ENCODE measurements at regions not wholly inside any gene's neighbourhood (a gene's known extent, or its start where the extent isn't known, plus 50 kb on each side); places are given as distances from the start of the nearest gene placed in this dataset.

GRCh38 chr4:29908276-29908675, 811.9 kb upstream of the PCDH7 start:
- TF ChIP-seq CTCF (IDR thresholded peaks at IDR 0.05; ENCODE audit: low read depth, low read length) (no peak), POLR2A (IDR thresholded peaks at IDR 0.05; ENCODE audit: extremely low read depth, insufficient read length) (no peak)
